Endothelial cell of umbilical vein (primary cell): ENCODE measurements at regions not wholly inside any gene's neighbourhood (a gene's known extent, or its start where the extent isn't known, plus 50 kb on each side); places are given as distances from the start of the nearest gene placed in this dataset.

Experiments used
- BruUV-seq: library from RNA; stranded (reverse); fragments of 400-500 nt; replicated peaks from 2 replicates; lab custom pipeline; 2021; lab: Mats Ljungman, UMichigan
- CTCF ChIA-PET: fragments of 300-600, 350-600 bp; sonication (Branson Sonifier 250); formaldehyde crosslinking; loops from one replicate; lab custom pipeline; 2021; ENCODE audit warnings: antibody characterized with exemption, inconsistent platforms; lab: Charles Lee
- POLR2A ChIA-PET: fragments of 300-600, 350-600 bp; sonication (Branson Sonifier 250); formaldehyde crosslinking; loops from one replicate; lab custom pipeline; 2021; ENCODE audit warnings: antibody characterized with exemption, inconsistent platforms; lab: Charles Lee
- DNase-seq: peaks from one replicate; pipeline ENCODE4 v3.0.0-alpha.2; 2011; ENCODE audit warnings: low read depth, low spot score
- FAIRE-seq: peaks from 2 replicates; lab custom pipeline; 2011; peaks lifted over from hg19 to GRCh38; lab: Jason Lieb, UNC
- H2AFZ ChIP-seq: 2 replicates; pipeline ENCODE4 v1.6.0; 2012; ENCODE audit warnings: low read depth, low read length, control low read depth, inconsistent platforms
- H3K27ac ChIP-seq: 2 replicates; pipeline ENCODE4 v1.5.1; 2011; ENCODE audit warnings: low read depth, mild to moderate bottlenecking, control low read depth, low read length, moderate library complexity; ENCODE audit not compliant: insufficient read depth
- H3K27me3 ChIP-seq, 2 experiments: 2 replicates each; pipeline versions ENCODE4 v1.6.0 to v1.6.1; 2011; ENCODE audit warnings: low read length in 2 of 2, mixed read lengths in 1 of 2; ENCODE audit not compliant: control insufficient read depth in 2 of 2, insufficient read depth in 2 of 2
- H3K36me3 ChIP-seq, 2 experiments: 2 replicates in 1 of 2; 3 replicates in 1 of 2; pipeline ENCODE4 v1.5.1; 2011; ENCODE audit warnings: low read length in 2 of 2, mild to moderate bottlenecking in 1 of 2, moderate library complexity in 1 of 2; ENCODE audit not compliant: control insufficient read depth in 2 of 2, insufficient read depth in 2 of 2; ENCODE audit errors: extremely low read depth in 1 of 2
- H3K4me1 ChIP-seq: 3 replicates; pipeline ENCODE4 v1.5.1; 2011; ENCODE audit warnings: mild to moderate bottlenecking, low read length; ENCODE audit not compliant: control insufficient read depth, insufficient read depth; ENCODE audit errors: extremely low read depth
- H3K4me2 ChIP-seq: 2 replicates; pipeline ENCODE4 v1.6.1; 2011; ENCODE audit warnings: low read length, control low read depth, mixed read lengths; ENCODE audit not compliant: insufficient read depth
- H3K4me3 ChIP-seq, 3 experiments: fragments of 200-600 bp in 1 of 3; sonication (generic), shearing (Covaris generic) in 1 of 3; replicated peaks in 1 of 3; 2 replicates each; pipeline ENCODE4 v1.5.1; 2011 to 2016; ENCODE audit warnings: control low read depth in 3 of 3, low read length in 3 of 3, mild to moderate bottlenecking in 2 of 3, inconsistent platforms in 1 of 3, low read depth in 1 of 3, moderate library complexity in 1 of 3; ENCODE audit not compliant: insufficient read depth in 1 of 3
- H3K79me2 ChIP-seq: 2 replicates; pipeline ENCODE4 v1.6.0; 2012; ENCODE audit warnings: low read length, inconsistent platforms; ENCODE audit not compliant: control insufficient read depth, insufficient read depth
- H3K9ac ChIP-seq: replicated peaks from 2 replicates; pipeline ENCODE3; 2011; ENCODE audit warnings: low read length, control low read depth; ENCODE audit not compliant: insufficient read depth; ENCODE audit errors: extremely low read depth
- H3K9me1 ChIP-seq: replicated peaks from 3 replicates; pipeline ENCODE4 v1.6.0; 2011; ENCODE audit warnings: mild to moderate bottlenecking, low read length; ENCODE audit not compliant: control insufficient read depth, insufficient read depth; ENCODE audit errors: extremely low read depth
- H3K9me3 ChIP-seq: replicated peaks from 2 replicates; pipeline ENCODE4 v1.5.1; 2012; ENCODE audit warnings: low read length, inconsistent platforms; ENCODE audit not compliant: control insufficient read depth, insufficient read depth
- H4K20me1 ChIP-seq: replicated peaks from 2 replicates; pipeline ENCODE3; 2011; ENCODE audit warnings: mild to moderate bottlenecking, low read length; ENCODE audit not compliant: control insufficient read depth, insufficient read depth; ENCODE audit errors: extremely low read depth
- EZH2 ChIP-seq: IDR thresholded peaks from 2 replicates; pipeline ENCODE4 v1.6.1; 2012; ENCODE audit warnings: borderline replicate concordance, low read depth, mild to moderate bottlenecking, moderate library complexity, low read length, inconsistent platforms; ENCODE audit not compliant: severe bottlenecking
- FOS ChIP-seq: IDR thresholded peaks from 2 replicates; pipeline ENCODE4 v1.6.1; 2011; ENCODE audit warnings: mild to moderate bottlenecking, low read length, moderate library complexity, borderline replicate concordance; ENCODE audit not compliant: insufficient read depth
- GATA2 ChIP-seq: IDR thresholded peaks from 2 replicates; pipeline ENCODE4 v1.7.0; 2011; ENCODE audit warnings: low read depth, mild to moderate bottlenecking, moderate library complexity, mixed read lengths, low read length; ENCODE audit not compliant: insufficient read length, insufficient read depth
- JUN ChIP-seq: IDR thresholded peaks from 2 replicates; pipeline ENCODE4 v1.6.1; 2011; ENCODE audit warnings: borderline replicate concordance, low read depth; ENCODE audit not compliant: insufficient read length, insufficient read depth
- MAX ChIP-seq: IDR thresholded peaks from 2 replicates; pipeline ENCODE4 v1.6.1; 2011; ENCODE audit not compliant: insufficient read depth, insufficient read length
- MYC ChIP-seq: IDR thresholded peaks from one replicate; pipeline ENCODE4 v1.6.1; 2011; ENCODE audit warnings: mild to moderate bottlenecking, low read depth, low read length
- POLR2A ChIP-seq: IDR thresholded peaks from 2 replicates; pipeline ENCODE4 v1.6.1; 2012; ENCODE audit warnings: low read depth, mild to moderate bottlenecking, control low read depth, low read length
- POLR2AphosphoS5 ChIP-seq: IDR thresholded peaks from 2 replicates; pipeline ENCODE4 v1.6.1; 2012; ENCODE audit warnings: low read depth, mild to moderate bottlenecking, control low read depth, low read length, moderate library complexity; ENCODE audit not compliant: insufficient read depth
- dilution Hi-C: fragments of 300-500 bp; cut with MboI; formaldehyde crosslinking; loops from one replicate; pipeline ENCODE4 v1.15.0; 2019; ENCODE audit warnings: low sequenced_read_pairs; ENCODE audit not compliant: extremely low pct_ligation_motif_present
- intact Hi-C: fragments of 100-400 bp; cut with micrococcal nuclease; formaldehyde crosslinking; loops from one replicate; pipeline ENCODE4 v1.10.0; 2022
- TF ChIP-seq, protein P1 (sequence below), 2 donors: IDR thresholded peaks; 1 replicate in 1 of 2; 2 replicates in 1 of 2; pipeline ENCODE4 v1.5.1; 2011; ENCODE audit warnings: low read length in 2 of 2, mild to moderate bottlenecking in 2 of 2, moderate library complexity in 2 of 2, control low read depth in 1 of 2, inconsistent platforms in 1 of 2, low read depth in 1 of 2; ENCODE audit not compliant: insufficient read depth in 1 of 2; ENCODE audit errors: extremely low read depth in 1 of 2

DNA sequence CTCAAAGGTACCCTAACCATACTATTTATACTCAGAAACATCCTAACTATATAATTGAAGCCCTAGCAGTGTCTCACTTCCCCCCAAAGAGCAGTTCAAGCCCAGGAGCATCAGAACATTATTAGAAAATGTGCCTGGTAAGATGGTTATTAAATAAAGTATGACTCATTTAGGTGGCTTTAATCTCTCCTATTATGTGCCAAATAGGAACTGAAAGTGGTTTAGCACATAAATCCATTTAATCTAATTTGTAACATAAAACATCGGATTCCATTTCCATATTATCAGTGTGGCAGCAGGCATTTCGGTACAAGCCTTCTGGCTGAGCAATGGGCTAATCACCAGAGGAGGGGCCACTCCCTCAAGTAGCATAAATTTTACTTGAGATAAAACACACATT, 395.2 kb upstream of the TMTC1 start:
- ChIA-PET POLR2A (no interaction called here), CTCF (no interaction called here)
- H3K27me3 ChIP-seq = no peaks in the 10 kb centered on the region
- FAIRE-seq (no peak), DNase-seq (no peak)
- H2AFZ ChIP-seq = no peak overlapping the region
- no TSS peak for BruUV-seq
- H3K4me3 ChIP-seq = no peak overlapping the region
- H3K36me3 ChIP-seq = no peaks in the 10 kb centered on the region
- no peaks in the 10 kb centered on the region for H3K9me1 ChIP-seq
- TF ChIP-seq, protein P1, sequence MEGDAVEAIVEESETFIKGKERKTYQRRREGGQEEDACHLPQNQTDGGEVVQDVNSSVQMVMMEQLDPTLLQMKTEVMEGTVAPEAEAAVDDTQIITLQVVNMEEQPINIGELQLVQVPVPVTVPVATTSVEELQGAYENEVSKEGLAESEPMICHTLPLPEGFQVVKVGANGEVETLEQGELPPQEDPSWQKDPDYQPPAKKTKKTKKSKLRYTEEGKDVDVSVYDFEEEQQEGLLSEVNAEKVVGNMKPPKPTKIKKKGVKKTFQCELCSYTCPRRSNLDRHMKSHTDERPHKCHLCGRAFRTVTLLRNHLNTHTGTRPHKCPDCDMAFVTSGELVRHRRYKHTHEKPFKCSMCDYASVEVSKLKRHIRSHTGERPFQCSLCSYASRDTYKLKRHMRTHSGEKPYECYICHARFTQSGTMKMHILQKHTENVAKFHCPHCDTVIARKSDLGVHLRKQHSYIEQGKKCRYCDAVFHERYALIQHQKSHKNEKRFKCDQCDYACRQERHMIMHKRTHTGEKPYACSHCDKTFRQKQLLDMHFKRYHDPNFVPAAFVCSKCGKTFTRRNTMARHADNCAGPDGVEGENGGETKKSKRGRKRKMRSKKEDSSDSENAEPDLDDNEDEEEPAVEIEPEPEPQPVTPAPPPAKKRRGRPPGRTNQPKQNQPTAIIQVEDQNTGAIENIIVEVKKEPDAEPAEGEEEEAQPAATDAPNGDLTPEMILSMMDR (IDR thresholded peaks at IDR 0.05; ENCODE audit: extremely low read depth in 1 of 2, insufficient read depth in 1 of 2, low read depth in 1 of 2, low read length in 2 of 2) = no peak
- TF ChIP-seq FOS = no peak
- no peak overlapping the region for H3K27ac ChIP-seq
- no peak overlapping the region for H3K4me2 ChIP-seq
- intact Hi-C loops = no loop called here
- dilution Hi-C loops = no loop called here
- H3K4me1 ChIP-seq = no peaks in the 10 kb centered on the region
- H4K20me1 ChIP-seq = no peaks in the 10 kb centered on the region
- no peak overlapping the region for H3K9ac ChIP-seq
- H3K9me3 ChIP-seq = no peaks in the 10 kb centered on the region
- H3K79me2 ChIP-seq = no peaks in the 10 kb centered on the region

DNA sequence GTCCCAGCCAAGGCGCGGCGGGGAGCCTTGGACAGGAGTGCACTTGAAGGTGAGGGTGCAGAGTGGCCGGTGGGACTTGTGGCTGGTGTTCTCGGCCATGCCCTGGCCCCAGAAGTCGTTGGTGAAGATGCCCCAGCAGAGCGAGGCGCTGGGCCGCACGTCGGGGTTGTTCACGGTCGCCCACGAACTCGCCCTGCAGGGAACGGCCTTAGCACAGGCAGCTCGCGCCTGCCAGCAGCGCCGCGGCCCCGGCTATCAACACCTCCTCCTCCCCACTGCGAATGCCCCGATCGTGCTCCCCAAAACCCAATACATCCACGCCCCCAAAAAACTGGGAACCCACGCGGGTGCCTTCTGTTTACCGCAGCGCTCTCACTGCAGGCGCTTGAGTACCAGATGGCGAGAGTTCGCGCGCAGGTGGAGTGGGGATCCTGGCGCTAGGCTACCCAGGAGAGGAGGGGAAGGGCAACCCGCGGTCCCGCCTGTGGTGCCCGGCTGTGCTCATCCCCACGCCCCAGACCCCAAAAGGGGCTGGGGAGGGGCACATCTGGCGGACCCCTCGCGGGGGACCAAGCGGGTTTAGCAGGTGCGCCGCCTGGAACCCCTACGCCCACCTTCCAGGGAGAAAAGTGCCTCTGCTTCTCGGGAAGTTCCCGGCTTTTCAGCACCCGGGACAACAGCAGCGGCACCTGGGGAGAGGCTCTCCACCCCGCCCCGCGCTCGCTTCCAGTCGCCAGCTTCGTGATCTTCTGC, 386.3 kb upstream of the TMTC1 start:
- CTCF ChIA-PET = no interaction called here
- Histone ChIP-seq H2AFZ (no peak overlapping the region), H3K27me3 (peaks cover 12 to 23% of the 10 kb centered on the region in 2 experiments), H3K79me2 (no peaks in the 10 kb centered on the region), H3K4me2 (no peak overlapping the region), H3K9me3 (no peaks in the 10 kb centered on the region), H3K9me1 (no peaks in the 10 kb centered on the region), H3K36me3 (no peaks in the 10 kb centered on the region), H4K20me1 (no peaks in the 10 kb centered on the region), H3K4me1 (no peaks in the 10 kb centered on the region), H3K27ac (no peak overlapping the region), H3K9ac (no peak overlapping the region), H3K4me3 (no peak overlapping the region)
- intact Hi-C loops (no loop called here), dilution Hi-C loops (no loop called here)
- BruUV-seq = no TSS peak
- FAIRE-seq (no peak), DNase-seq (no peak)
- TF ChIP-seq, protein P1 (IDR thresholded peaks at IDR 0.05; ENCODE audit: extremely low read depth in 1 of 2, insufficient read depth in 1 of 2, low read depth in 1 of 2, low read length in 2 of 2) = no peak
- TF ChIP-seq POLR2A (no peak), JUN (no peak), EZH2 (no peak), POLR2AphosphoS5 (no peak), MYC (no peak), GATA2 (no peak), FOS (no peak), MAX (no peak)
- POLR2A ChIA-PET = no interaction called here
